GM21447 (cell line): ENCODE measurements at regions not wholly inside any gene's neighbourhood (a gene's known extent, or its start where the extent isn't known, plus 50 kb on each side); places are given as distances from the start of the nearest gene placed in this dataset.
A peak's percentile ranks its signal among the peaks of the same experiment; 100 is the strongest.
"Not testable (repeated sequence)": the region's sequence is repeated elsewhere in the genome, so short reads cannot be mapped to it uniquely, and the experiment has no call there.

Experiments used
- ATAC-seq: cut with Tn5 transposase; IDR thresholded peaks from one replicate; pipeline ENCODE4 v1.9.1; 2021; ENCODE audit not compliant: unreplicated experiment

- ATAC-seq: no peak
Measured at GRCh38 chr2:16739778-16740581, 74.3 kb upstream of the CYRIA start.

GRCh38 chr2:16738361-16739225, 73.0 kb upstream of the CYRIA start:
- no peak for ATAC-seq

GRCh38 chr2:16737812-16738211, 72.2 kb upstream of the CYRIA start:
- no peak for ATAC-seq

GRCh38 chr2:16736633-16737032, 71.0 kb upstream of the CYRIA start:
- no peak for ATAC-seq

- ATAC-seq: peak; percentile 52
Measured at GRCh38 chr2:16729335-16729734, 63.7 kb upstream of the CYRIA start.

- peak; percentile 67 for ATAC-seq
Measured at GRCh38 chr2:16728351-16729136, 62.9 kb upstream of the CYRIA start.

GRCh38 chr2:16727849-16728248, 62.2 kb upstream of the CYRIA start:
- not testable (repeated sequence) for ATAC-seq

GRCh38 chr2:16727256-16727655, 61.6 kb upstream of the CYRIA start:
- no peak for ATAC-seq

- no peak for ATAC-seq
Measured at GRCh38 chr2:16726577-16726976, 60.9 kb upstream of the CYRIA start.

- ATAC-seq: no peak
Measured at GRCh38 chr2:16726147-16726546, 60.5 kb upstream of the CYRIA start.

GRCh38 chr2:16725549-16725948, 59.9 kb upstream of the CYRIA start:
- ATAC-seq: no peak

GRCh38 chr2:16722677-16723076, 57.0 kb upstream of the CYRIA start:
- no peak for ATAC-seq

- no peak for ATAC-seq
Measured at GRCh38 chr2:16722126-16722525, 56.5 kb upstream of the CYRIA start.

- ATAC-seq: not testable (repeated sequence)
Measured at GRCh38 chr2:16721529-16721928, 55.9 kb upstream of the CYRIA start.

- not testable (repeated sequence) for ATAC-seq
Measured at GRCh38 chr2:16720737-16721136, 55.1 kb upstream of the CYRIA start.

- ATAC-seq: no peak
Measured at GRCh38 chr2:16719485-16719808, 53.8 kb upstream of the CYRIA start.

- no peak for ATAC-seq
Measured at GRCh38 chr2:16718576-16719484, 53.2 kb upstream of the CYRIA start.

GRCh38 chr2:16717477-16717876, 51.8 kb upstream of the CYRIA start:
- no peak for ATAC-seq

GRCh38 chr2:16716944-16717343, 51.3 kb upstream of the CYRIA start:
- ATAC-seq: no peak

GRCh38 chr2:16716024-16716423, 50.4 kb upstream of the CYRIA start:
- no peak for ATAC-seq
